ENCODE measurements at regions not wholly inside any gene's neighbourhood (a gene's known extent, or its start where the extent isn't known, plus 50 kb on each side); places are given as distances from the start of the nearest gene placed in this dataset.

DNA sequence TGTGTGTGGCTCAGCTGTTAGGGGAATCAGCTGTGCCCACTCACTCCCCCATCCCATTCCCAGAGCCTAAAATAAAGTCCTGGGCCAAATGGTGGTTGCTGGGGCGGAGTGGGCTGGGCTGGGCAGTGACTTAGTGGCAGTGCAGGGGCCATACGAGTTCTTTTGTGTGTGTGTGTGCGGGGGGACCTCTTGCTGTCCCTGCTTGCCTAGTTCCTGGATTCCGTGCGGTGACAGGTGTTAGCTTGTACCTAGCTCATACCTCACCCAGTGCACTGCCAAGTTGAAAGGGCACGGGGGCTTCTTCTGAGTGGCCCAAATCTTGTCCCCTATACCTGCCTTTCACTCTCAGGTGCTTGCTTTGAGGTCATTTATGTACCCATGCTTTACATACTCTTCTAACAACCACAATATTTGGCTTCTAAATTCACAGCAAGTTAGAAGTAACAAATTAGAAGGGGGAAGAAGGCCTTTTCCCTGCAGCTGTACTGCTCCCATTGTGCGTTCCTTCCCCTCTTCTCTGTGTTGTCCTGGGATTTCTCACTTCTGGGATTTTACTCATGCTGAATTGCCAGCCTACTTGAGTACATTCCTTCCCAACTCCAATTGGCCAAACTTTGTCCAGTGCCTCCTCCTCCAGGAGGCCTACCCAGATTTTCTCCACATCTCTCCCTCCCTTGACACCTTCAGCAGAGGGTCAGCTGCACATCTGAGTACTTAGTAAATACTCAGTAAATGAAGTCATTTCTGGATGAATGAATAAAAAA is 66.3 kb upstream of the POLG start:
- DNase-seq: no peak
- intact Hi-C loops (cut with DNase I): no loop called here
- no peak for ATAC-seq (ENCODE audit: poor library complexity)

DNA sequence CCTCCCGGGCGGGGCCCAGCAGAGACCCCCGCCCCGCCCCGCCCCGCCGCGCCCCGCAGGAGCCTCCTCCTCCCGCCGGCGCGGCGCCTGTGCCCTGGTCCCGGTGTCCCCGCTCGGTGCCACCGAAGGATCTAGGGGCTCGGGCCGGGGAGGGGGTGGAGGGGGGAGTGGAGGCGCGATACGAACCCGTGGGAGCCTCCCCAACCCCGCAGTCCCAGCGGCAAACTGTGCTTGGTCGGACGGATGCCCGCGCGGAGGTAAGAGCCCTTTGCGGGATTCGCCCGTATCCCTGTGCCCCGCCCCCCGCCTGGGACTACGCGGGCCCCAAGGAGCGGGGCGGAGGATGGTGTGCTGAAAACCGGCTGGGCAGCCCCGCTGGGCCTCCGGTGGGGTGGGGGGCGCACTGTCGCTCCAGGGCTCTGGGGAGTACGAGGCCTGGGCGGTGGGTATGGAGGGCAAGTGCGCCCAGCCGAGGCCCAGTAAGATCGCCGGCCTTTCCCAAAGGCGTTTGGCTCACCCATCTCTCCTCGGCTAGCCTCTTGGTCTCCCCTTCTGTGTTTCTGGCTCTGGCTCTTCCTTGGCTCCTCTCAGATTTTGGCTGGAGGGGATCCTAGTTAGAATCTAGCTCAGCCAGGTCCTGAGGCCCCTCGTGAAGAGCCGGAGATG is 65.6 kb upstream of the POLG start:
- no peak for DNase-seq
- ATAC-seq (ENCODE audit: poor library complexity): no peak
- intact Hi-C loops (cut with DNase I): no loop called here

DNA sequence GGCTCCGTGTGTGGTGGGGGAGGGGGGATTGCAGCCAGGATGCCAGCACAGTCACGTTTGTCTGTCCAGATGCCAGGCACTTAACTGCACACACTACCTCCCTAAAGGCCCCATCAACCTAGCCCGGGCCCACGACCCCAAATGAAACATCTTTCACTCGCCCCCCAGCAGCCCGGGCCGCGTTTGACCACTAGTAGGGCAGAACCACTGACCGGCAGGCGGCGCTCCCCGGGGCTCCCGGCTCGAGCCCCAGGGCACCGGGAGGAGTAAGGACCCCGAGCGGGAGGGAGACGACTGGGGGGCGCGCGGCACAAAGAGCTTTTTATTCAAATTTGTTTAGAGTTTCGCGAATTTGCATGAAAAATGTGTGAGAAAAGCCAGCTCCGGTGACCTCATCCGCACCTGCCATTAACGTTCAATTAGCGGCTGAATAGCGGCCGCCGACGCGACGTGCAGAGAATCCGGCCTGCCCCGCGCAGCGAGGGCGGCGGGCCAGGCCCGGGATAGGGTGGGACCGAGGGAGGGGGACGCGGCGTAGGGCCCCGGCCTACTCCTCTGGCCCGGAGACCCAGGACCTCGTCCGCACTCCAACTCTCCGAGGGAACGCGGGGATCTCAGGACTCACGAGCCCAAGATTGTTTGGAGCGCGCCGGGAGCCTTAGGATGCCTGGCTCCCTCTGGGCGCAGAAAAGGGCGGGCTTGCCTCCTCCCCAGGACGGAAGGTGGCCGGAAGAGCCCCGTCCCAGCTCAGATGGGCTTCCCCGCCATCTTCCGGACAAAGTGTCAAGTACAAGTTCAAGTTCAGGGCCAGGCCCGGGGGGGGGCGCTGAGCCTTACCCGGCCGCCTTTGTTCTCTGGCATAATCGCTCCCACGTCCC is 64.9 kb upstream of the POLG start:
- ATAC-seq (ENCODE audit: poor library complexity): peak; percentile 51

DNA sequence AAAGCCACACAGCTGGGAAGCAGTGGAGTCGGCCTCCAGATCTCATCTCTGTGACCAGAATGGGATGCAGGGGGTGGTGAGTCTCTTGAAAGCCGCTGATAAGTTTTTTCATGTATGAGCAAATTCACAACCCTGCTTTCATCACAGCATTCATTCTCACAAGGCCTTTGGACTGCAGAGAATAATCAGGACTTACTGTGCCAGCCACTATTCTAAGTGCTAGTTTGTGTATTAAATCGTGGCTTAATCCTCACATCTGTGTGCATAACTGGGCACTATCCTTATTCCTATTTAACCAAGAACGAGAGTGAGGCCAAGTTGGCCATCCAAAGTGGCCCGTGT is 64.2 kb upstream of the POLG start:
- DNase-seq: no peak
- no peak for ATAC-seq (ENCODE audit: poor library complexity)
- intact Hi-C loops (cut with DNase I): no loop called here

More for the DNA sequence above, 64.9 kb upstream of the POLG start:
- DNase-seq: no peak
- intact Hi-C loops (cut with DNase I): no loop called here

DNA sequence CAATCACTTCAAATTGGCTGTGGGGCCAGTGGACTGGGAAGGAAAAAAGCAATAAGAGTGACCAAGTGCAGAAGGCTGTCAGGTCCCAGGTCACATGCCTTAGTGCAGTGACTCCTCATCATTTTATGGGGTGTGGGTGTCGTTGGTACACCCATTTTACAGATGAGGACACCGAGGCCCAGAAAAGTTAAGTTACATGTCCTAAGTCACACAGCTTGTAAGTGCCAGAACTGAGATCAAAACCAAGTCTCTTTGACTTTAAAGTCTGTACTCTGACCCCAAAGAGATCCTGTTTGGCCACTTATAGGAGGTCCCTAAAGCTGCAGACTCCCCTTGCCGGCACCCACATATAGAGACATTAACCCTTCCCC is 63.0 kb upstream of the POLG start:
- intact Hi-C loops (cut with DNase I): no loop called here

DNA sequence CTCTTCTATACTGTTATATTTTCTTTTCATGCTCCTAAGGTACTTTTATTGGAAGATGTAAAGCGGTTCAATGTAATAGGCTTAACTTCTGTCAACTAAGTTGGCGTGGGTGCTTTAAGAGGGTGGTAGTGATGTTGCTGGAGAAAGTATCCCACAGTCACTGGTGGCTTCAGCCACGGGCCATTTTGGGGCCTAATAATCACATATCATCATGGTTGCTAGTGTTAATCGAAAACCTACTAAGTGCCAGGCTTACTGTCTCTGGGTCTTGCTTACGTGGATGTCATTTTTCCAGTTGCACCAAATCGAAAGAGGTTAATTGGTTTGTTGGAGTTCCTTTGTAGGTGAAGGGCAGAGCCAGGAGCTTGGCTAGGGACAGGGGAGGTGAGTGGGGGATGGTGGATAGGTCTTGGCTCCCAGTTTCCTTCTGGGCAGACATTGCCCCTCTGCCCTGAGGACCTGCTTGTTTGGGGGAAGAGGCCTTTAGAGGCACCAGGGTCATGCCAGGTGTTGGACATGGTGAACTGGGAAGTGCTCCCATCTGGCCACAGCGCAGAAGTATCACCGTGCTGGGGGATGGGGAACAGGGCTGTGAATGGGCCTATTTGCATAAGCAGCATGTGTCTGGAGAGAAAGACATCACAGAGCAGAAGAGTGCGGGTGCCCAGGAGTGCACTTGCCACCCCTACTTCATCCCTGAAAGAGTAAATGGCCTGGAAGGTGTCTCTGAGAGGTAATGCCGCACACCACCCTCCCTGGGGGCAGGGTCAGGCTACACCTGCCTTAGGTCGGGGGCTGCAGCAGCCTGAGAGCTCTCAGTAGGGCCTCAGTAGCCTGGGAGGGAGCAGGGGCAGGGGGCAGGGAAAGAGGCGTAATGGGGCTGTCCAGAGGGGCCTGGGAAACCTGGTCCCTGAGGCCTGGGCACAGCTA is 62.4 kb upstream of the POLG start:
- intact Hi-C loops (cut with DNase I): no loop called here
- DNase-seq (no peak), ATAC-seq (ENCODE audit: poor library complexity) (no peak)

More for the DNA sequence above, 63.0 kb upstream of the POLG start:
- ATAC-seq (ENCODE audit: poor library complexity) (no peak), DNase-seq (no peak)

DNA sequence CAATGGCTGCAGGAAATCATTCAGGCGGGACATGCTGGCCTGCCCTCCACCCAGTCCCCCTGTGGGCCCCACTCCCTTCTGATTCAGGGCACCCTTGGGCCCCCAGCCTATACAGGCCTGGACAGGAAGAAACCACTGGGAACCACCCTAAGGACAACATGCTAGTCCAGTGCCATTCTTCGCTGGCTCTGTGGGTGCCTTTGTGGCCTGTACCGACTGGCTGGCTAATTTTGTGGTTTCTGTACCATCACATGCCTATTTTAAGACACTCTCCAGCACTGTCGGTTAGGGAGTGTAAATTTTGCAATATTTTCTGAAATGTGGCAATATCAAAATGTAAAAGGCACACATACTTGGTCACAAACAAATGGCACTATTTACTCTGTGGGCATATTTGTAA is 61.4 kb upstream of the POLG start:
- DNase-seq: no peak
- no peak for ATAC-seq (ENCODE audit: poor library complexity)
- intact Hi-C loops (cut with DNase I): no loop called here

DNA sequence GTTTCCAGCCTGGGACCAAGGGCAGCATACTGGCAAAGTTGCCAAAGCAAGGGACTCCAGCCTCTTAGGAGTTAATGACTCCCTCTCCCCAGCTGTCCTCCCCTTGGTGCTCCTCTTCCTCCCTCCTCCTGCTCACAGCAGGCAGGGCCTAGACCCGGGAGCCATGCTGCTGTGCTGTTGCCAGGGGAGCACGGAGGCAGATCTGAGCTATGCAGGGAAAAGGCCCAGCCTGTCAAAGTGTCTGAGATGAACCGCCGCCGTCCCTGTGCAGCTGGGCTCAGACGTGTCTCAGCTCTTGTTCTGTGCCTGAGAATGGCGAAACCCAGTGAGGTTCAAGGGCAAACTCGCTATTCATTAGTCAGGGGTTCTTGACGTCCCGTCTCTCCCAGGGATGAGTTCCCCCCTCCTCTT is 60.8 kb upstream of the POLG start:
- ATAC-seq (ENCODE audit: poor library complexity) (no peak), DNase-seq (no peak)
- intact Hi-C loops (cut with DNase I): no loop called here

DNA sequence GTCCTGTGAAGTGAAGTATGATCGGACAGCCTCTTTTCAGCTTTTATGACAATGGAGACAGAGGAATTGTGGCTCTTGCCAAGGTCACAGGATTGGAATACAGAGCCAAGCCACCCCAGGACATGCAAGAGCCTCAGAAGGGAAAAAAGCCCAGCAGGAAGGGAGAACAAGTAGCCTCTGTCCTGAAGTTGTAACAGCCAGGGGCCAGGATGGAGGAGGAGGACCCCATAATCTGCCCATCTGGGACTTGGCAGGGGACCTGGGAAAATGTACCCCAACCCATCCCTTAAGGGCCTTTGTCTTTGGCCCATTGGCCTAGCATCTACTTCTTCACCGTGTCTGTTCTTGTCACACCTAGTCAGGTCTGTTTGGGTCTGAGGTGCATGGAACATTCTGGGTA is 60.4 kb upstream of the POLG start:
- intact Hi-C loops (cut with DNase I): no loop called here
- ATAC-seq (ENCODE audit: poor library complexity): no peak
- peak; percentile 4 for DNase-seq

DNA sequence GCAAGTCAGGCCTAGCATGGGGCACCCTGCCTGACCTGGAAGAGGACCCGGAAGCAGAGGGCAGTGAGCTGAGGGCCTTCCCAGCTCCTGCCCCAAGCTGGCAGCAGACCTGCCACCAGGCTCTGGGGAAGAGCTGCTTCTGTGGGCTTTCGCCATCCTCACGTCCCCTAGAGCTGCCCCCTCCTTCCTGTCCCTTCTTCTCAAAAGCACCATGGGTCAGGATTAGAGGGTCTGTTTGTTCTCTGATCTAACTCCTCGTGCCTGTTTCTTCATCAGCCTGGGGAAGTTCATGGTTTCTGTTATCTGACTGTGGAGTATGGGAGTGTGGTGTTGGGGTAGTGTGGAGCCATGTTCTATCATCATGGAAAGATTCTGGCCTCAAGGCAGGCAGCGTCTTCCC is 58.4 kb upstream of the POLG start:
- no peak for DNase-seq
- ATAC-seq (ENCODE audit: poor library complexity): no peak
- intact Hi-C loops (cut with DNase I): no loop called here

DNA sequence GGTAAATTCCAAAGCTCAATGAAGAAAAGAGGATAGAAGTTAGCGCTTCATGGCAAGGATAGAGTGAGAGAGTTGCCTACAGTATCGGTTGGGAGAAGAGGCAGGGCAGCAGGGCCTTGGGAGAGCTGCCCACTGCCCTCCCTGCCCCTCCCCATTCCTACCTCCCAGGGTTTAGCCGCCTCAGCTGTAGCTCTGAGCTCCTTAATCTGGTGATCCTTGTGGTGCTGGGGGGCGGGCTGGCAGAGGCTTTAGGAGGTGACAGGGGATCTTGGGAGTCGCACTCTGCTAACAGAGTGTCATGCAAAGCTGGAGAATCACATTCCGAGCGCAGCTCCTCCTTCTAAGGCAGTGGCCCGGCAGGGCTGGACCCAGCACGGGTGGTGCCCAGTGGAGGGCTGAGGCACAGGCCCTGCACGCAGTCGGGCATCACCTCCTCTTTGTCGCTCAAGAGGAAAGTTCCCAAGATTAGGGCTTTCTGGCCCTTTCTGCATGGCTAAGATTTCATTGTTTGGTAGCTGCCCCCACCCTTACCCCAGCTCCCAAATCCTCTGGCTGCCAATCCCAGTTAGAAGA is 57.1 kb upstream of the POLG start:
- no peak for DNase-seq
- intact Hi-C loops (cut with DNase I): no loop called here
- ATAC-seq (ENCODE audit: poor library complexity): no peak

DNA sequence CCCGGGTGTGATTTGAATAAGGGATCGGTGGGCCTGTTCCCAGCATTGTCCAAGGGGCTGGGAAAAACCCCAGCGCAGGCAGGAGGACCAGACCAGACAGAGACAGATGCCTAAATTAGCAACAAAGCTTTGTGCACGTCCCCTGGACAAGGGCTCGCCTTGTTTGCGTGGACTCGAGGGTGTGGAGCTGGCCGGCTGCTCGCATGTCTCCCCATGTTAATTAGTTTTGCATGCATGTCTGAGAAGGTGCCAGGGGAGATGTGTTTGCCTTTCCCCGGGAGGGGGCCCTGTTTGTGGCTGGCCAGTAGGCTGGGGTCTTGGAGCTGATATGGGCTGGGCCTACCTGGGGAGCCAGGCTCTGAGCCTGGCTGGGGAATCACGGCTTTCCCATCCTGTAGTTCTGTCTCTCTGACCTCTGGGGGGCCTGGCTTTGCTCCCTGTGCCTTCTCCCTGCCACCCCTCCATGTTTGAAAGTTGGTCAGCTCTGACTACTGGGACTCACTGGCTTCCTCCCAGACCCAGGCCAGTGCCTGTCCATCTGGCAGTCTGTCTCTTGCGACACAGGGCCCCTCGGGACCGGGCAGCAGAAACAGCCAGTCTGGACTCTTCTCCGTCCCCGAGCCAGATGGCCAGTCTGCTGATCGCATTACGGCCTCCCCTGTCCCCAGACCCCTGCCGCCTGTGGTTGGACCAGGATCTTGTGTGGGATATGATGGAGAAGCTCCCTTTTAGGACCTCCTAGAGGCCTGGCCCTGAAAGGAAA is 55.4 kb upstream of the POLG start:
- ATAC-seq (ENCODE audit: poor library complexity) (no peak), DNase-seq (no peak)
- intact Hi-C loops (cut with DNase I): no loop called here

DNA sequence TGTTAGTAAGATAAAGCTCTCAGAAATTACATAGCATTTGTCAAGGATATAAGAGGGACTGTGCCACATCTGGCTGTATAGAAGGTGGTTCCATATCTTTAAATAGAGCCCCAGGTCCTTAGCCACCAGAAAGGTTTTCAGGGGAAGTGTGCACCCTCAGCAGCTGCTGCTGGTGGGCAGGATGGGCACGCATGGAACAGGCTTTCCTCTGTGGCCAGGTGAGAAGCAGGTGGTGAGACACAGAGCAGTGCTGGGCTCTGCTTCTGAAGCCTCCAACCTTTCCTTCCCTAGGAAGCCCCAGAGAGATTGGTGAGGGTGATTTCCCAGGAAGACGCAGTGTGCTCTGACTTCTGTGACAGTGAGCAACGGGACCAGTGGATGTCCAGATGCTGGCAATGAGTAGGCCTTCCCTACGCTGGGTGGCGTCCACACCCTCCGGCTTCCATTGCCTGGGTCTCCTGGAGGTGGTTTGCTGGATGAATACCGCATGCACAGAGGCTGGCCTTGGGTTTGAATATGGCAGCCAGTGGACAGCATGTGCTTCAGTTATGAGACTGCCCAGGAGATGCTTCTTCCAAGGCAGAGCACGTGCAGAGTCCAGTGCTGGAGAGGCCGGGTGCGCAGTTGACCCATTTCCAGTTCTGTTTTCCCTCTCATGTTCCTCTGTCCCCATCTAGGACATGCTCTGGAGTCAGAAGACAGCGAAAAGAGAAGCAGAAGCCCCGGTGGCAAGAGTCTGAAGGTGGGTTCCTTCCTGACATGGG is 52.7 kb upstream of the POLG start:
- no peak for DNase-seq
- intact Hi-C loops (cut with DNase I): no loop called here
- no peak for ATAC-seq (ENCODE audit: poor library complexity)

DNA sequence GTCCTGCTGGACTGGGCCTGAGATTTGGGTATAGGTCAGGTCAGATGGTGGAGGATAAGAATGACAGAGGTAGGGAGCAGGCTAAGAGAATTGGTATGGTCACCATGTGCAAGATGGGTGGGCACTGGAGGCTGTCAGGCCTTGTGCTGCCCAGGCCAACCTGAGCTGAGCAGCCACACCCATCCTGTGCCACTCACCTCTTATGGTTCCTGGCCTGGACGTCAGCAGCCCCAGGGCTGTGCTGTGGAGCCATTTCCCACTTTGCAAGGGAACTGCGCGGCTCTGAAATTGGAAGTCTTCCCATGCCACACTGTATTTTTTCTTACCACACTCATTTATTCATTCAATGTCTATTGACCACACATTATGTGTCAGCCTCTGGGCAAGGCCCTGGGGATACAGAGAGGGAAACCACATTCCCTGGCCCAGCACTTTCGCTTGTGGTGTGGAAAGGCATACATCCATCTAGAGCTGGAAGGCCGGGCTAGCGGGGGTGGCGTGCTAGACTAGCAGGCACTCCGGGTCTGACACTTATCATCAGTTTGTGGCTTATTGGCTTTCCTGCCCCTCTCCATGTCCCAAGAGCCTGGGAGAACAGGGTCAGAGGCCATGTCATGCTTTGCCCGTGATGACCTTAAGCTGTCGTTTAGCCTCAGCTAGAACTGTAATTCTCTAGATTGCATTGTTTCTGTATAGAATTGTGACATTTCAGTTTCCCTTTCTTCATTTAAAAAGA is 51.1 kb upstream of the POLG start:
- no peak for ATAC-seq (ENCODE audit: poor library complexity)
- DNase-seq: no peak
- intact Hi-C loops (cut with DNase I): no loop called here
